ENCODE measurements at regions not wholly inside any gene's neighbourhood (a gene's known extent, or its start where the extent isn't known, plus 50 kb on each side); places are given as distances from the start of the nearest gene placed in this dataset.

- TF ChIP-seq CHD7 (IDR thresholded peaks at IDR 0.05; ENCODE audit: insufficient replicate concordance, low read length) (no peak), EZH2 (IDR thresholded peaks at IDR 0.05; ENCODE audit: low read depth, low read length, severe bottlenecking) (no peak), SIX5 (IDR thresholded peaks at IDR 0.05; ENCODE audit: low read depth, low read length) (no peak), POLR2AphosphoS5 (IDR thresholded peaks at IDR 0.05; ENCODE audit: low read depth, low read length) (no peak), NRF1 (IDR thresholded peaks at IDR 0.05; ENCODE audit: low read depth, low read length) (no peak), BRCA1 (IDR thresholded peaks at IDR 0.05; ENCODE audit: low read depth, low read length) (no peak), TBP (IDR thresholded peaks at IDR 0.05; ENCODE audit: low read depth, low read length) (no peak), KDM4A (IDR thresholded peaks at IDR 0.05; ENCODE audit: low read depth, low read length, severe bottlenecking) (no peak)
These were observed 658.1 kb upstream of the CHD1 start (continued) for GRCh38 chr5:99586878-99587277.

Data from H1 (cell line).